Uterus (tissue), 2 donors: ENCODE measurements at regions not wholly inside any gene's neighbourhood (a gene's known extent, or its start where the extent isn't known, plus 50 kb on each side); places are given as distances from the start of the nearest gene placed in this dataset.

Experiments used
- POLR2A ChIP-seq, 2 donors: fragments of 450-650 bp; IDR thresholded peaks; one replicate each; pipeline ENCODE4 v1.6.1; 2016; ENCODE audit warnings: antibody characterized with exemption in 2 of 2, mild to moderate bottlenecking in 1 of 2, moderate library complexity in 1 of 2
- TF ChIP-seq, protein P1 (sequence below), 4 experiments: fragments of 200-600 bp in 2 of 4; fragments of 450-650 bp in 2 of 4; sonication (generic) in 2 of 4; IDR thresholded peaks; one replicate each; pipeline ENCODE4 v1.5.1; 2016 to 2019; ENCODE audit warnings: antibody characterized with exemption in 4 of 4, mild to moderate bottlenecking in 2 of 4, moderate library complexity in 1 of 4

DNA sequence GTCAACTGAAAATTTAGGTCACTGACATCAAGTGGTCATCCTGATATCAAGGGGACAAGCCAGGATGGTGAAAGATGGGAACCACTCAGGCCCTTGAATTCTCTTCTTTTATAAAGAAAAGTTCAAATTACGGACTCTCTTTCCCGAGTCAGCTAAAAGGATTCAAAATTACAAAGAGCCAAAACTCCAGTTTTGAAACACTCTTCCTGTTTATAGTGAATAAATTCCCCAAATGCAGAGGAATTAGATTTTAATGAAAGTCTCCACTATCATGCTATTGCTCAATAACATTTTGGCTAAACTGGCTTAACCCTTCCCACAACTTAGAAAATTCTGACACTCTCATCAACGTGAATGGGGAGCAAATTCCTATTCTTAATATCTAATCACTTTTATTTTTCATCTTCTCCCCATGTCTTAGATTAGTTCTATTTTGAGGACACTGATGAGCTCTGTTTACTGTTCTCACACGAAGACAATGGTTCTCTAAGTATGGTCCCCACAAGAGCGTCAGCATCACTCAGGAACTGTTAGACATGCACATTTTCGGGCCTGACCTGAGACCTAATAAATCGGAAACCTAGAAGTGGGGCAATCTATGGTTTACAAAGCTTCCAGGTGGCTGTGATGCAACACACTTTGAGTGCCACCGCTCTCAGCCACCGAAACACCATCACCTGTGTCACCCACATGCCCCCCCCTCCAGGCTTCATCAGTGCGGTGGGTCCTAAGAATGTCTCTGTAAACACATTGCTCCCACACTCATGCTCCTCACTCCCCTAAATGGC lies 64.4 kb upstream of the TIAM1 start:
- TF ChIP-seq, protein P1, sequence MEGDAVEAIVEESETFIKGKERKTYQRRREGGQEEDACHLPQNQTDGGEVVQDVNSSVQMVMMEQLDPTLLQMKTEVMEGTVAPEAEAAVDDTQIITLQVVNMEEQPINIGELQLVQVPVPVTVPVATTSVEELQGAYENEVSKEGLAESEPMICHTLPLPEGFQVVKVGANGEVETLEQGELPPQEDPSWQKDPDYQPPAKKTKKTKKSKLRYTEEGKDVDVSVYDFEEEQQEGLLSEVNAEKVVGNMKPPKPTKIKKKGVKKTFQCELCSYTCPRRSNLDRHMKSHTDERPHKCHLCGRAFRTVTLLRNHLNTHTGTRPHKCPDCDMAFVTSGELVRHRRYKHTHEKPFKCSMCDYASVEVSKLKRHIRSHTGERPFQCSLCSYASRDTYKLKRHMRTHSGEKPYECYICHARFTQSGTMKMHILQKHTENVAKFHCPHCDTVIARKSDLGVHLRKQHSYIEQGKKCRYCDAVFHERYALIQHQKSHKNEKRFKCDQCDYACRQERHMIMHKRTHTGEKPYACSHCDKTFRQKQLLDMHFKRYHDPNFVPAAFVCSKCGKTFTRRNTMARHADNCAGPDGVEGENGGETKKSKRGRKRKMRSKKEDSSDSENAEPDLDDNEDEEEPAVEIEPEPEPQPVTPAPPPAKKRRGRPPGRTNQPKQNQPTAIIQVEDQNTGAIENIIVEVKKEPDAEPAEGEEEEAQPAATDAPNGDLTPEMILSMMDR (IDR thresholded peaks at IDR 0.05) = no peak
- TF ChIP-seq POLR2A (IDR thresholded peaks at IDR 0.05) = no peak
